Smooth muscle cell (in vitro differentiated cells): ENCODE measurements at regions not wholly inside any gene's neighbourhood (a gene's known extent, or its start where the extent isn't known, plus 50 kb on each side); places are given as distances from the start of the nearest gene placed in this dataset.

Experiments used
- DNase-seq: peaks from one replicate; lab custom pipeline; 2025; ENCODE audit not compliant: unreplicated experiment; lab: John Stamatoyannopoulos, UW
- H2AFZ ChIP-seq: fragments of 200-600 bp; sonication (generic); 2 replicates; pipeline ENCODE4 v1.6.0; 2016; ENCODE audit warnings: antibody characterized with exemption, low read depth, mild to moderate bottlenecking
- H3F3A ChIP-seq: fragments of 200-600 bp; sonication (generic); 2 replicates; pipeline ENCODE4 v1.6.0; 2017; ENCODE audit warnings: antibody characterized with exemption, low read depth
- H3K27ac ChIP-seq: fragments of 200-600 bp; sonication (generic); 2 replicates; pipeline ENCODE4 v1.5.1; 2016; ENCODE audit warnings: low read depth, mild to moderate bottlenecking
- H3K27me3 ChIP-seq: fragments of 200-600 bp; sonication (generic); 2 replicates; pipeline ENCODE4 v1.6.1; 2016; ENCODE audit warnings: low read depth, mild to moderate bottlenecking
- H3K36me3 ChIP-seq: fragments of 200-600 bp; sonication (generic); 2 replicates; pipeline ENCODE4 v1.5.1; 2016; ENCODE audit warnings: low read depth
- H3K4me1 ChIP-seq: fragments of 200-600 bp; sonication (generic); 2 replicates; pipeline ENCODE4 v1.5.1; 2016; ENCODE audit warnings: low read depth
- H3K4me2 ChIP-seq: fragments of 200-600 bp; sonication (generic); 2 replicates; pipeline ENCODE4 v1.6.0; 2016; ENCODE audit warnings: mild to moderate bottlenecking
- H3K4me3 ChIP-seq: fragments of 200-600 bp; sonication (generic); 2 replicates; pipeline ENCODE4 v1.5.1; 2016; ENCODE audit warnings: mild to moderate bottlenecking
- H3K79me2 ChIP-seq: fragments of 200-600 bp; sonication (generic); 2 replicates; pipeline ENCODE4 v1.6.0; 2016; ENCODE audit warnings: low read depth, mild to moderate bottlenecking
- H3K9ac ChIP-seq: fragments of 200-600 bp; sonication (generic); 2 replicates; pipeline ENCODE4 v1.6.0; 2016; ENCODE audit warnings: low read depth
- H3K9me3 ChIP-seq: fragments of 200-600 bp; sonication (generic); replicated peaks from 2 replicates; pipeline ENCODE4 v1.5.1; 2016; ENCODE audit warnings: low read depth
- H4K20me1 ChIP-seq: fragments of 200-600 bp; sonication (generic); 2 replicates; pipeline ENCODE4 v1.6.0; 2016; ENCODE audit warnings: low read depth
- WGBS: methylation state at CpG from one replicate; pipeline ENCODE4 v1.1.7; 2016; ENCODE audit warnings: low lambda C conversion rate; 5-methylcytosine and 5-hydroxymethylcytosine counted together
- TF ChIP-seq, protein P1 (sequence below): fragments of 200-600 bp; sonication (generic); IDR thresholded peaks from 2 replicates; pipeline ENCODE4 v1.5.1; 2017; ENCODE audit warnings: borderline replicate concordance, mild to moderate bottlenecking, antibody characterized with exemption; ENCODE audit not compliant: insufficient read depth, poor library complexity, severe bottlenecking

DNA sequence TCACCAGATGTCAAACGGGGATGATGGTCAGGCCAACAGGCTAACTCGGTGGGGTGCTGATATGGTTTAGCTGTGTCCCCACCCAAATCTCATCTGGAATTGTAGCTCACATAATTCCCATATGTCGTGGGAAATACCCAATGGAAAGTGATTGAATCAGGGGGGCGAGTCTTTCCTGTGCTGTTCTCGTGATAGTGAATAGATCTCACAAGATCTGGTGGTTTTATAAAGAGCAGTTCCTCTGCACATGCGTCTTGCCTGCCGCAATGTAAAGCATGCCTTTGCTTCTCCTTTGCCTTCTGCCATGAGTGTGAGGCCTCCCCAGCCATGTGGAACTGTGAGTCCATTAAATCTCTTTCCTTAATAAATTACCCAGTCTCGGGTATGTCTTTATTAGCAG, 74.4 kb upstream of the YWHAQ start:
- no peaks in the 10 kb centered on the region for H3F3A ChIP-seq
- H3K9ac ChIP-seq = no peak overlapping the region
- H3K27ac ChIP-seq = no peak overlapping the region
- TF ChIP-seq, protein P1, sequence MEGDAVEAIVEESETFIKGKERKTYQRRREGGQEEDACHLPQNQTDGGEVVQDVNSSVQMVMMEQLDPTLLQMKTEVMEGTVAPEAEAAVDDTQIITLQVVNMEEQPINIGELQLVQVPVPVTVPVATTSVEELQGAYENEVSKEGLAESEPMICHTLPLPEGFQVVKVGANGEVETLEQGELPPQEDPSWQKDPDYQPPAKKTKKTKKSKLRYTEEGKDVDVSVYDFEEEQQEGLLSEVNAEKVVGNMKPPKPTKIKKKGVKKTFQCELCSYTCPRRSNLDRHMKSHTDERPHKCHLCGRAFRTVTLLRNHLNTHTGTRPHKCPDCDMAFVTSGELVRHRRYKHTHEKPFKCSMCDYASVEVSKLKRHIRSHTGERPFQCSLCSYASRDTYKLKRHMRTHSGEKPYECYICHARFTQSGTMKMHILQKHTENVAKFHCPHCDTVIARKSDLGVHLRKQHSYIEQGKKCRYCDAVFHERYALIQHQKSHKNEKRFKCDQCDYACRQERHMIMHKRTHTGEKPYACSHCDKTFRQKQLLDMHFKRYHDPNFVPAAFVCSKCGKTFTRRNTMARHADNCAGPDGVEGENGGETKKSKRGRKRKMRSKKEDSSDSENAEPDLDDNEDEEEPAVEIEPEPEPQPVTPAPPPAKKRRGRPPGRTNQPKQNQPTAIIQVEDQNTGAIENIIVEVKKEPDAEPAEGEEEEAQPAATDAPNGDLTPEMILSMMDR = no peak
- H3K4me3 ChIP-seq = no peak overlapping the region
- peaks cover 5% of the 10 kb centered on the region for H3K4me1 ChIP-seq
- no peak overlapping the region for H3K4me2 ChIP-seq
- DNase-seq = no peak
- WGBS = 92% methylated on average over 8 of the region's 8 CpGs
- no peaks in the 10 kb centered on the region for H3K79me2 ChIP-seq
- no peak overlapping the region for H2AFZ ChIP-seq
- no peaks in the 10 kb centered on the region for H4K20me1 ChIP-seq
- H3K27me3 ChIP-seq = no peaks in the 10 kb centered on the region
- H3K9me3 ChIP-seq = no peaks in the 10 kb centered on the region
- no peaks in the 10 kb centered on the region for H3K36me3 ChIP-seq

DNA sequence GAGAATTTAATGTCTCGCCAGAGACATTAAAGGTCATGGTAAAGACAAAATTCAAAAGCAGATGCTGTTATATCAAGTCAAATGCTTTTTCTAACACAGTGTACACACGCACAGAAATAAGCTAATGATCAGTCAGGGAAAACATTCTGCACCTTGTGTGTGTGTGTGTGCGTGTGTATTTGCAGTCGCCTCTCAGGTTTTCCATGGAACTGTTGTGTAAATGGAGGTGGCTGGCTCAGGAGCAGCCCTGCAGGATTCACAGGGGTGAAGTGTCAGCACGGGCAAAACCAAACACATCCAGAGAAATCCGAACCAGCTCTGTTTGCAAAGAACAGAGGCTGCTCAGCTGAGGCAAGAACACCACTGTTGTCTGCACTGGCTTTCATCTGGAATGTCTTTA, 76.2 kb upstream of the YWHAQ start:
- Histone ChIP-seq H3K4me1 (peaks cover 5% of the 10 kb centered on the region), H3K9me3 (no peaks in the 10 kb centered on the region), H3F3A (no peaks in the 10 kb centered on the region), H2AFZ (no peak overlapping the region), H3K36me3 (no peaks in the 10 kb centered on the region), H3K27ac (no peak overlapping the region), H3K27me3 (no peaks in the 10 kb centered on the region), H3K9ac (no peak overlapping the region), H4K20me1 (no peaks in the 10 kb centered on the region), H3K4me3 (no peak overlapping the region), H3K79me2 (no peaks in the 10 kb centered on the region), H3K4me2 (no peak overlapping the region)
- 84% methylated on average over 6 of the region's 6 CpGs for WGBS
- TF ChIP-seq, protein P1 = no peak
- DNase-seq = no peak

DNA sequence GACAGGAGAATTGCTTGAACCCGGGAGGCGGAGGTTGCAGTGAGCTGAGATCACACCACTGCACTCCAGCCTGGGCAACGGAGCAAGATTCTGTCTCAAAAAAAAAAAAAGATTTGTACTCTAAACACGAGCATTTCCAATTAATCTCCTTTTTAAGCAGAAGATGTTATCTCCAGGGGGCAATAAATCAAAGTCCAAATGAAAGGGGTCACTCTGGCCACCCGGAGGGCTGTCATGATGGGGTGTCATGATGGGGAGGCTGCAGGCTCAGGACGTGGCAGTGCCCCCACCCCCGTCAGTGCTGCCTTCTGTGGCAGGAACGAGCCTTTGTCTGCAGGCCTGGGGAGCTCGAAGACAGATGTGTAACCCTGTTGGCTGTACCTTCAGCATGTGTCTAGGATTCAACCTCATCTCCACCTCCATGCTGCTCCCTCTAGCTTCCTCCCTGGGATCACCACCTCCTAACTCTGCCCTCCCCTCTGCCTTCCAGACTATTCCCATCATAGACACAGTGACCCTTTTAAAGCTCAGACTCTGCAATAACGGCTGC, 76.9 kb upstream of the YWHAQ start:
- TF ChIP-seq, protein P1 = no peak
- Histone ChIP-seq H3F3A (no peaks in the 10 kb centered on the region), H3K27ac (no peak overlapping the region), H3K36me3 (no peaks in the 10 kb centered on the region), H3K4me1 (peaks cover 5% of the 10 kb centered on the region), H4K20me1 (no peaks in the 10 kb centered on the region), H3K4me3 (no peak overlapping the region), H3K9ac (no peak overlapping the region), H2AFZ (no peak overlapping the region), H3K79me2 (no peaks in the 10 kb centered on the region), H3K27me3 (no peaks in the 10 kb centered on the region), H3K4me2 (no peak overlapping the region), H3K9me3 (no peaks in the 10 kb centered on the region)
- no peak for DNase-seq
- 89% methylated on average over 10 of the region's 10 CpGs for WGBS

DNA sequence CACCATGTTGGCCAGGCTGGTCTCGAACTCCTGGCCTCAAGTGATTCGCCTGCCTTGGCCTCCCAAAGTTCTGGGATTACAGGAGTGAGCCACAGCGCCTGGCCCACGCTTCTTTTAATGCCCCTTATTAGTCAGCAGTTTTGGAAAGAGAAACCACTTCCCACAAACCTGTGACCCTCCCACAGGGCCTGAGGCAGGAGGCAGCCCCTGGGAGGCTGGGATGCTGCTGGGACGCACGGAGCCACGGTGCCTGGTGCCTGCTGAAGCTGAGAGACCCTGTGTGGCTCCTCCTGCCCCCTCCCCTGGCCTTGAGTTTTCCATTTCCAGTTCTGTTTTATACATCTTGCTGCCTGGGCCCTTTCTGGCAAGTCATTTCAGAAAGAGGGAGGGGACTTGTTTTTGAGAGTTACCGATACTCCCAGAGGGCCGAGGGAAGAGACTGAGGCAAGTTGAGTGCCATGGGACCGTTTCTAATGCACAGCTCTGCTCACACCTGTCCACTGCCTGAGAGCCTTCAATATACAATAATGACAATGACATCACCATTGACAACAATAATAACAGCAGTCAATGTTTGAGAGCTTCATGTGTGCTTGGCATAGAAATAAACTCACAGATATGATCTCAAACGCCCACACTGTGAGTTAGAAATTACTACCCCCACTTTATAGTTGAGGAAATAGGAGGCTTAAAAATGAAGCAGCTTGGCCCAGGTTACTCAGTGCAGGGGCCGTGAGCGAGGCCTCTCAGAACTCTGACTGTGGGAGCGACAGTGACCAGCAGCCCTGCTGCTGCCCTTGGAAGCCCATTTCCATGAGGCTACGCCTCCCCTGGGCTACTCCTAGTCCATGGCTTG, 78.1 kb upstream of the YWHAQ start:
- no peaks in the 10 kb centered on the region for H3K4me1 ChIP-seq
- no peaks in the 10 kb centered on the region for H4K20me1 ChIP-seq
- no peaks in the 10 kb centered on the region for H3K79me2 ChIP-seq
- DNase-seq = no peak
- H3K9me3 ChIP-seq = no peaks in the 10 kb centered on the region
- H3K4me2 ChIP-seq = no peak overlapping the region
- TF ChIP-seq, protein P1 = no peak
- no peak overlapping the region for H3K27ac ChIP-seq
- H3K4me3 ChIP-seq = no peak overlapping the region
- 81% methylated on average over 15 of the region's 15 CpGs for WGBS
- H3K9ac ChIP-seq = no peak overlapping the region
- no peaks in the 10 kb centered on the region for H3K36me3 ChIP-seq
- H3F3A ChIP-seq = no peaks in the 10 kb centered on the region
- H2AFZ ChIP-seq = no peak overlapping the region
- no peaks in the 10 kb centered on the region for H3K27me3 ChIP-seq
